Left forelimb (tissue), 1 donor: ENCODE measurements at regions not wholly inside any gene's neighbourhood (a gene's known extent, or its start where the extent isn't known, plus 50 kb on each side); places are given as distances from the start of the nearest gene placed in this dataset.
"Not testable (repeated sequence)": the region's sequence is repeated elsewhere in the genome, so short reads cannot be mapped to it uniquely, and the experiment has no call there.

Experiments used
- DNase-seq: peaks from one replicate; pipeline ENCODE4 v3.0.0-alpha.2; 2018; ENCODE audit warnings: low spot score

DNA sequence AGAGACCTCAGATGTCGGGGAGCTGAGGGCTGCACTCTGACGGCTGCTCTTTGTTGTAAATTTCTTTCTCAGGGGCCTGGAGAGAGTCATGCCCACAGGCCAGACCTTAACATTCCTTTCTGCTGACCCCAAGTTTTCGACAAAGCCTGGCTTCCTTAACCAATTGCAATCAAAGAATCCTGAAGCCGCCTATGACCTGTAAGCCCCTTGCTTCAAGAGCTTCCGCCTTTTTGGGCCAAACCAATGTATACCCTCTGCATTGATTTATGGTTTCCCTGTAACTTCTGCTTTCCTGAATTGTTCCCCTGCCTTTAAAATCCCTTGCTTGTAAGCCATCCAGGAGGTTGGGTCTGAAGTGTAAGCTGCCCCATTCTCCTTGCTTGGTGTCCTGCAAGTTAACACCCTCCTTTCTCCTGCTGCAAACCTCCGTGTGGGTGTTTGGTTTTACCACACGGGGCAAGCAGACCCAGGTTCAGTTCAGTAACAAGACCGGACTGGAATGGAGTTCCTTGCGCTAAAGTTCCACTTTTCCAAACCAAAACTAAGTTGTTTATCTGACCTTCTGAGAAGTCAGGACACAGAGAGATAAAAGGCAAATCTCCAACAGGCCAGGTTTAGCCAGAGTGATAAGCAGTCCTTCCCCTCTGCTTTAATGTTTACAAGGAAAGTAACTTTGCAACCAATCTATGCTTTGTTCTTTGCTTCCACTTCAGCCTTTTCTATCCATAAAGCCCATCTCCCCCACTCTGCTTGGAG lies 141.6 kb downstream of the KCNJ12 start:
- DNase-seq: no peak

DNA sequence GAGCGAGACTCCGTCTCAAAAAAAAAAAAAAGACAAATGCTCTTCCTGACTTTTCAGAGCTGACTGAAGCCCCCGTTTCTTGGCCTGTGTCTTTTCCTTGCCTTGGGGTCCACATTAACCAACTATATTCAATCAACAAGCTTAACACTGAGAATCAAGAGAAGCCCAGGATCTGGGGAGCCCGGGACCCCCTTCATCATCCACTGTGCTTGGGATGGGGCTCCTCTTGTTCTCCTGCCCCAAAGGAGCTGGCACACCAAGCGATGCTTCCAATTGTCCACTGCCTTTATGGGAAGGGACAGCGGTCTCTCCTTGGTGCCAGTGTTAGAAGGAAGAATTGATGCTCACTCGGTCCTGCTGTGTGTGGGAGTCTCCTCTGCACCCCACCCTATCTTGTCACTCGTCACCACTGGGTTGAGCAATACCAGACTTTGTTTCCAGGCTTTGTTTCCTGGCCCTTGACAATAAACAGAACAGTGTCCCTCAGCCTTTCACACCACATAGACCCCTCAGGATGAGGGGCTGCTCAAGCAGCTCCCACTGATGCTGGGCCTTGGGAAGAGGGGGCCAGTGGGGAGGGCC lies 146.7 kb downstream of the KCNJ12 start:
- no peak for DNase-seq

DNA sequence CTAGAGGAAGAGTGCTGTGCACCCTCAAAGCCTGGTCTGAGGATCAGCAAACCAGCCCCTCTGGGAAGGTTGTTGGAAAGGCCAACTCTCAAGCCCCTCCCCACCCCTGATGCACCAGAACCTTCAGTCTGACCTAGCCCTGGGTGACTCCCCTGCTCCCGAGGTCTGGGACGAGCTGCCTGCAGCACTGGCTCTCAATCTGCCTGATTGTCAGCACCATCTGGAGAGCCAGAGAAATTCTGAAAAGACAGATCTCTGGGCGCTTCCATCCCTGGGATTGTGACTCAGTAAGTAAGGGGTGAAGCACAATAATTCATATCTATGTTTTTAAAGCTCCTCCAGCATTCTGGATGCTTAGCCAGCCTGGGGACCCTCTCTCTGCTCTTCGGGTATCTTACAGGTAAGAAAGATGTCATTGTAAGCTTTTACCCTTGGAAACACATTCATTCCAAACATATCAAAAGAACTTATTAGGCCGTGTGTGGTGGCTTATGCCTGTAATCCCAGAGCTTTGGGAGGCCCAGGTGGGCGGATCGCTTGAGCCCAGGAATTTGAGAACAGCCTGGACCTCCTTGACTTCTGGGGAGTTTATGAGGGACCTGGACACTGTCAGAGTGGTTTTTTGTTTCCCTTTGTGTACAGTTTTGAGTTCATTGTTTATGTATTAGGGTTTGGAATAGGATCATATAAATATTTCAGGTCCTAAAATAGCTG lies 147.5 kb downstream of the KCNJ12 start:
- DNase-seq: no peak

DNA sequence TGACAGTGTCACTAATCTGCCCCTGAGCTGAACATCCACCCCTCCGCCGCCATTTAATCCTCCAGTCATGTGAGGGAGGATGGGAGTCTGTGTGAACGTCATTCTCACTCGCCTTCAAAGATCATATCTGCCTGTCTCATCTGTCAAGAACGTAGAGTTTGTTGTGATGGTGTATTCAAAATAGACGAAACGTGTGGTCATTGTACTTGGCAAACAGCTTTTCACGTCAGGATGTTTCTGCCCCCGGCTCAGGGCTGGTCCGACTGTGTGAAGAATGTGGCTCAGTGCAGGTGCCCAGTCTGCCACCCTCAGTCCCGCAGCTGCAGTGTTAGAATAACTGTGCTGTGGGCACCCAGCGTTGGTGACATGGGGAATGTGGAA lies 148.0 kb downstream of the KCNJ12 start:
- DNase-seq: no peak

DNA sequence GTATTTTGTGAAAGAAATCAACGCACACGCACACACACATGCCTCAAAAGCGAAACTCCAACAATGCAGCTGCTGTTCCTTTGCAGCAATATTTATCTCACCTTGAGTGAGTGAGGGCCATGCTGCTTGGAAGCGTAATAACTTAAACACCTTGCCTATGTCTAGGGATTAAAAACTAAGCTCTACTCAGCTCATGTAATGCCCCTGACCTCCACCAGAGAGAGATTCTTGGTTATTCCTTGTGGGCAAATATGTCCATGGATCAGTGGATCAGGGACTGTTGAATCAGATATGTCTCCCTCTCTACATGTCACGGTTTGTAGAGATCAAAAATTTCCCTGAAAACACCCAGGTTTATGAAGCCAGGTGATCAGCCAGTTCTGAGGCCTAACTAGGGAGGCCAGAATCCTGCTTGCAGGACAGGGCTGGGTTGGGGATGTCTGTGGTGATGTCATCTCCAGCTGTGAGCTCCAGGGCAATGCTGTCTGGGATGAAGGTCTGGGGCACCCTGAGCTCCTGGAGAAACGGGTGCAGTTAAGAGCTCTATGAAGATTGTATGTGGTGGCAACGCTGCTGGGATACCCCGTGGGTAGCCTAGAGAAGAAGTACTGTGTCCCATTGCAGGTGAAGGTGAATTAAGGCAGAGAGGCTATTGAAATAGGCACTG lies 149.4 kb downstream of the KCNJ12 start:
- DNase-seq: no peak

DNA sequence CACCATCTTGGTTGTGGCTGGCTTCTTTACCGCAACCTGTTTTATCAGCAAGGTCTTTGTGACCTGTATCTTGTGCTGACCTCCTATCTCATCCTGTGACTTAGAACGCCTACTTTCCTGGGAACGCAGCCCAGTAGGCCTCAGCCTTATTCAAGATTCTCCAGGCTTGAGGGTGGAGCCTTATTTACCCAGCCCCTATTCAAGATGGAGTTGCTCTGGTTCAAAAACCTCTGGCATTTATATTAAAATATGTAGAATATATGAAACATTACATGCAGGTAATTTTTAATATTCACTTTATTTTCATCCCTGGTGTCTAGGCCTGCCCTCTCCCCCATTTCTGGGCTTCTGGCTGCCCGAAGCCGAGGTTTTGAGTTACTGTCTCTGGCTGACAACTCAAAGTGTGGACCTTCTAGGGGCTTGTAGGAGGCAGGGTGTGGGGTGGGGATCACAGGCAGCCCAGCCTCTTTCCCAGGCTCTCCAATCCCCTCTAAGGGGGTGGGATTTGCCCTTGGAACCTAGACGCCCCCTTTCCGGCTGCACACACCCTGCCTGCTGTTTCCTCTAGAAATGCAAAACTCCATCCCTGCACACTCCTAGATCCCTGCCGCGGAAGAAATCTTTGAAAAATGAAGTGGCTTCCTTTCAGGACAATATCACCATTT lies 152.0 kb downstream of the KCNJ12 start:
- DNase-seq: no peak

DNA sequence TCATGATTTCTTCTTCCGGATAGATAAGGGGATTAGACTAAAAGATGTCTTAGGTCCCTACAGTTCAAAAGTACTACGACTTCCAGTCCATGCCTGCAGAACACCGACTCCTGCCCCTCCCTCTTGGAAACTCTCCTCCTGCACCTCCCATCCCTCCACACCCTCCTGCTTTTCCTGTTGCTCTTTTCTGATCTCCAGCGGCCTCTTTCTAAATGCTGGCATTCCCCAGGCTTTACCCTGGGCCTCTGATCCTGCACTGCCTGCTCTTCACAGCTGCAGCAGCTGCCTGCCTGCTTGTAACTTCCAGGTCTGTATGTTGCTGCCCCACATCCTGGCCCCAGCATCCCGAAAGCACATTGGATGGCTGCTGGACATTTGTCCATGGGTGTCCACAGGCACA lies 154.2 kb downstream of the KCNJ12 start:
- no peak for DNase-seq

DNA sequence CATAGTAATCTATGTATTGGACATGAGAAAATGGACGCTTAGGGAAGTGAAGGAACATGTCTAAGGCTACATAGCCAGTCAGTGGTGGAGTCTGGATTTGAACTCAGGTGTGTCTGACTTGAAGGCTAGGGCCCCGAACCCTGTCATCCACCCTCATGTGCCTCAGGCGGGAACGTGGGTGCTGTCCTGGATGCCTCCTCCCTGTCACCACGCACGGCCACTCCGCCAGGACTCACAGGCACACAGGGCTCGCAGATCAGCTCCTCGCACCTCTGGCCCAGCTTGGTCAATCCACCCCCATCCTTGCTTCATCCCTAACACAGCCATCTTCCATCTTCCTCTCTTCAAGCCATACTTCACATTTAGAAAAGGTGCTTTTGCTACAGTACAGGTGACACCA lies 154.7 kb downstream of the KCNJ12 start:
- no peak for DNase-seq

DNA sequence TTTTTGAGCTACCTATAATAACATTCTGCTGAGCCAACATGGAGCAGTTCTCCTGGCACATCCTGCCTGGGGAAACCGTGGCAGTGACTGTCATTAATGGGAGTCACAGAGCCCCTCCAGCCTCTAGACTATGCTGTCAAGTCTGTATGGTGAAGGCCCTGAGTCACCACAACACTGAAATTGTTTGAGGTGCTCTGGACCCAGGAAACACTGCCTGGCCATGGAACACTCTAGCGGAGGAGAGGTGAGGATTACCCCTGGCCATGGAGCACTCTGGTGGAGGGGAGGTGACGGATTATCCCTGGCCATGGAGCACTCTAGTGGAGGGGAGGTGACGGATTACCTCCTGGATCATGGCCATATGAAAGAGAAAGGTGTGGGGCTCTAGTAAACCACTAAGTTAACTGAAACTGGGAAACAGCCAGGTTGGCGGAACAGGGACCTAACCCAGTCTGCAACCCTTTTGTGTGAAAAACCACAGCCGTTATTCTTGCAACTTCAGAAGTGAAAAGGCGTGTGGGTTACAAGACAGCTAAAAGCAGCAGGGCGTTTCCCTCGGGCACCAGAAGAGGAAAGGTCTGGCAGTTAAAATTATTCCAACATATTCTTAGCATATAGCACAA lies 156.7 kb downstream of the KCNJ12 start:
- no peak for DNase-seq

DNA sequence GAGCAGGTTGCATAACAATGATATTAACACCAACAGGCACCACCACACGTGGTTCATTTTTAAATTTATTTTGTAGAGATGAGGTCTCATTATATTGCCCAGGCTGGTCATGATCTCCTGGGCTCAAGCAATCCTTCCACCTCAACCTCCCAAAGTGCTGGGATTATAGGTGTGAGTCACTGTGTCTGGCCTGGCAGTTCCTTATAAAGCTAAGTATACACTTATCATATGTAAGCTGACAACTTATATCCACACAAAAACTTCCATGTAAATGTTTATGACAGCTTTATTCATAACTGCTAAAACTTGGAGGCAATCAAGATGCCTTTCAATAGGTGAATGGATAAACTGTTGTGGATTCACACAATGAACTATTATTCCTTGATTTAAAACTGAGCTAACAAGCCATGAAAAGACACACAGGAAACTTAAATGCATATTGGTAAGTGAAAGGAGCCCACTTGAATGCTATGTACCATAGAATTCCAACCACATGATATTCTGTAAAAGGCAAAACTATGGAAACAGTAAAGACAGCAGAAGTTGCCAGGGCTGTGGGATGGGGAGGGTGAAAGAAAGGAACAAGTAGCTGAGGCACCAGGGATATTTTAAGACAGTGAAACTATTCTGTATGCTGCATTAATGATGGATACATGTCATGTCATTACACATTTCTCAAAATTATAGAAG lies 156.5 kb upstream of the KCNJ18 start:
- no peak for DNase-seq

DNA sequence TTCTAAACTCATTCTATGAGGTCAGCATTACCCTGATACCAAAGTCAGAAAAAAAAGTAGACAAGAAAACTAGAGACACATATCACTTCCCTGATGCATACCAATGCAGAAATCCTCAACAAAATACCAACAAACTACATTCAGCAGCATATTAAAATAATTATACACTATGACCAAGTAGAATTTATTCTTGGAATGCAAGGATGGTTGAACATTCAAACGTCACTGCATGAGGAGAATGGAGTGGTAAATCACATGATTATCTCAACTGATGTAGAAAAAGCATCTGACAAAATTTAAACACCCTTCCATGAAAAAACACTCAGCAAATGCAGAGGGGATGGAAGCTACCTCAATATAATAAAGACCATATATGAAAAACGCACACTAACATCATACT lies 155.0 kb upstream of the KCNJ18 start:
- no peak for DNase-seq

DNA sequence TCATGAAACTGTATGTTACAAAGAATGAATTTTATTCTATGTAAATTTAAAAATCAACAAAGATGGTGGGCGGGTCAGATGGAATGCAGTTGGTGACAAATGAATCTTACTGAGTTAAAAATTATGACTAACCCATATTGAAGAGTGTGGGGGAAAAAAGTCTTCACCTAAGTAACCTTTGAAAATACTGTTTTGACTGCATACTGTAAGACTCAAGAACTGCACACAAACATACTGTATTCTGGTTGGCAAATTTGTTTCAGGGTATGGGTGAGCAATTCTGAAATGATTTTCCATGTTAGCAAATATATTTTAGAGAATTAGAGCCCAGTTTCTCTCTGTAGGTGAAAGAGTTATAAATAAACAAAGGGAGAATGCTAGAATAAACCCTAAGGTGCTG lies 153.7 kb upstream of the KCNJ18 start:
- no peak for DNase-seq

DNA sequence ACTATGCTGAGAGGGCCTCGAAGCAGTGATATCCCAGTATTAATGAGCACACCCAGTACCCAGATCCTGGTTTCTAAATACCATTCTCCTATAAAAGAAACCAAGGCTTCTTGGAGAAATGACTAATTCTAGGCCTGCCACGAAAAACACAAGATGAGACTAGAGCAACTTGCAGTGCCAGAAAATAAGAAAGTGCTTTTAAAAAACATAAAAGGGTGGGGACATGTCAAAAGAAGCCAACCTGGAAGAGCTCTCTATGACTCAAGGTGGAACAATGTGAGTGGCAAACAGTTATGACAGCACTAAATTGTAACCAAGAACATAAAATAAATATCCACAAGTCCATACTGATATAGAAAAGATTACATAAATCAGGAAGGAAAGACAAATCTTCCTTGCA lies 153.2 kb upstream of the KCNJ18 start:
- DNase-seq: no peak

DNA sequence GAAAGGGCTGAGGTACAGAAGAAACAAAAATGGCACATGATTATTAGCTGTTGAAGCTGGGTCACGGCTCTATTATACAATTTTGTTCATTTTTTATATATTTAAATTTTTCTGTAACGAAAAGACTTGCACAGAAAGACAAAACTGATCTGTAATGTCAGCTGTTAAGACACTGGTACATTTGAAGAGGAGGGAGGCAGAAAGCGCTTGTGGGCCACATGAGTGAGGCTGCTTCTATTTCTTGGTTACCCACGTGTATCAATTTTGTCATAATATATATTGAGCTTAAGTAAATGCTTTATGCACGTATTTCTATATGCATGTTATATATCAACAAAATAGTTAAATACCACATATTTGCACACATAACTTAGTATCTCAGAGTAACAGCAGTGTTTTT lies 151.8 kb upstream of the KCNJ18 start:
- DNase-seq: no peak

DNA sequence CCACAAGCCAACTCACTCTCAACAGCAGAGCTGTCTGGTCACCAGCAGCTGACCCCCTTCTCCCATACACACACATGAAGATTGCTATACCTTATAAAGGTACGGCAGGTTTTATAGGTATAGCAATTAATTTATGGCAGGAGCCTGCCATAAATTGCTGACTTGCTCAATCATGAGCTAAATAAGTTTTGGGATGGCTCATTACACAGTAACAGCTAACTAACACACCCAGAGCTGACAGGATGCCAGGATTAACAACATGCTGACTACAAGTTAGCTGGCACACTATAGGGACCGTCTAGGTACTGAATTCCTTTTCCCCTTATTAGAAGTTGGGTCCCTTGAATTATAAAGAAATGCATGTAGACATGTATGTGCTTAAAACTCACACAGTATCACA lies 150.3 kb upstream of the KCNJ18 start:
- DNase-seq: no peak

DNA sequence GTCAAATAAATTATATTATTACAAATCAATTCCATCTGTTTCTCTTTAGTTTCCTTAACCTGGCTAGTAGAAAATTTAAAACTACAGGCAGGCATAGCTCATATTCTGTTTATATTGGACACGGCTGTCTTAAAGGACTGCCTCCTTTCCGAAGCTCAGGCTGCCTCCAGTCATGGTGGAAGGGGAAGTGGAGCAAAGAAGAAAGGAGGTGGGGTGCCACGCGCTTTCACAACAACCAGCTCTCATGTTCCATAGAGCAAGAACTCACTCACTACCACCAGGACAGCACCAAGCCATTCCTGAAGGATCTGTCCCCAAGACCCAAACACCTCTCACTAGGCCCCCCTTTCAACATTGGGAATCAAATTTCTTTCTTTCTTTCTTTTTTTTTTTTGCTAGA lies 149.3 kb upstream of the KCNJ18 start:
- DNase-seq: no peak

DNA sequence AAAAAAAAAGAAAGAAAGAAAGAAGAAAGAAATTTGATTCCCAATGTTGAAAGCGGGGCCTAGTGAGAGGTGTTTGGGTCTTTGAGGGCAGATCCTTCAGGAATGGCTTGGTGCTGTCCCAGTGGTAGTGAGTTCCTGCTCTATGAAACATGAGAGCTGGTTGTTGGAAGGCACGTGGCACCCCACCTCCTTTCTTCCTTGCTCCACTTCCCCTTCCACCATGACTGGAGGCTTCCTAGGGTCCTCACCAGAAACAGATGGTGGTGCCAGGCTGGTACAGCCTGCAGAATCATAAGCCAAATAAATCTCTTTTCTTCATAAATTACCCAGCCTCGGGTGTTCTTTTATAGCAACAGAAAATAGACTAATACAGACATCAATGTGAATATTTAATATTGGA lies 147.3 kb upstream of the KCNJ18 start:
- no peak for DNase-seq

DNA sequence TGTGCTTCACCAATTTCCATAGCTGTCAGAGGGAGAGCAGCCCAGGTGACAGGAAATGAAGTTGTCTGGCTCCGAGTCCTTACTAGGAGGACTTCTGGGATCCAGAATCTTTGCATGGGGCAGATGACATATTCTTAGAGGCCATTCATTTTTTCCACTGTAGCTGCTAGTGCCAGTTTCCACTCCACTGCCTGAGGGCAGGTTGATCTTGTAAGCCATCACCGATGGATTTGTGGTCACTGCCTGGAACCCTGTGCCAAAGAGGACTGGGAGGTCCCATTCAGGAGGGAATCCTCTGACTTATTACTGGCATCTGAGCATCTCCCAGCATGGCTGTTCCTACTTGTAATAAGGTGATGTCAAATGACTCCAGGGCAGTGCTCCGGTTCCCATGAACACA lies 144.1 kb upstream of the KCNJ18 start:
- DNase-seq: no peak

DNA sequence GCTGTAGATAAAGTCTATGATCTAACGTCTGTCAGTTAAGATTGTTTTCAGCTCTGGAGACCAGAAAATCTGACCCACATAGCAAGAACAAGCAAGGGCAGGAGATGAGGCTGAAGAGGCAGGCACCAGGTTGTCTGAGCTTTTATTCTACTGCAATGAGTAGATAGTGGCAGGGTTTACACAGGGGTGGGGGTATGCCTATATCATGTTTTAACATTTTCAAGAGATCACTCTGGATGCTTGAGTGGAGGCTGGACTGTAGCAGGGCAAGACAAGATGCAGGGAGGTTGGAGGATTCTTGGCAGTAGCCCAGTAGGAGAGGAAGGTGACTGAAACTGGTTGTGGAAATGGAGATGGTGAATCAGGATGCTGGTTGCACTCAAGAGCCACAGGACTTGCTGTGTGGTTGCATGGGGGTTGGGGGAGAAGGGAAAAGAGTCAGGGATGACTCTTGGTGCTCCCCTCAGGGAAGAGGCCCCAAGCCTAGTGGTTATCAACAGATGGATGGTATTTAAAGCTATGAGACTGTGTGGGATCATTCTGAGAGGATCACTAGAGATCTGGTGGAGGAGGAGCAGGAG lies 143.1 kb upstream of the KCNJ18 start:
- no peak for DNase-seq

DNA sequence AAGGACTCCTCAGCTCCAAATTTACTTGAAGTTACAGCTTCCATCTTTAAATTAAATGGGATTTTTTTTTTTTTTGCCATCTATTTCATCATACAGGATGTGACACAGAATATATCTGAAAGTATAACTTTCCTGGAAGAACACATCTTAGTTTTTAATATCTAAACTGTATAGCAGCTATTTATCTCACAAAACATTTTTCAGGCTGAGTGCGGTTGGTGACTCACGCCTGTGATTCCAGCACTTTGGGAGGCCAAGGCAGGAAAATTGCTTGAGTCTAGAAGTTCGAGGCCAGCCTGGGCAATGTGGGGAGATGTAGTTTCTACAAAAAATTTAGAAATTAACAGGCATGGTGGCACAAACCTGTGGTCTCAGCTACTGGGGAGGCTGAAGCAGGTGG lies 142.3 kb upstream of the KCNJ18 start:
- not testable (repeated sequence) for DNase-seq
